Hepatocyte (in vitro differentiated cells): ENCODE measurements at regions not wholly inside any gene's neighbourhood (a gene's known extent, or its start where the extent isn't known, plus 50 kb on each side); places are given as distances from the start of the nearest gene placed in this dataset.

ENCODE experiments used
- DNase-seq: peaks from one replicate; pipeline ENCODE4 v3.0.0-alpha.2; 2016; ENCODE audit warnings: low spot score
- H2AFZ ChIP-seq: fragments of 200-600 bp; sonication (generic); 2 replicates; pipeline ENCODE4 v1.6.0; 2016; ENCODE audit warnings: antibody characterized with exemption, mild to moderate bottlenecking
- H3K27ac ChIP-seq: fragments of 200-600 bp; sonication (generic); 2 replicates; pipeline ENCODE4 v1.5.1; 2016; ENCODE audit warnings: mild to moderate bottlenecking
- H3K27me3 ChIP-seq: fragments of 200-600 bp; sonication (generic); 2 replicates; pipeline ENCODE4 v1.6.1; 2016
- H3K36me3 ChIP-seq: fragments of 200-600 bp; sonication (generic); replicated peaks from 2 replicates; pipeline ENCODE4 v1.5.1; 2016; ENCODE audit warnings: low read depth; ENCODE audit not compliant: insufficient read depth
- H3K4me1 ChIP-seq: fragments of 200-600 bp; sonication (generic); 2 replicates; pipeline ENCODE4 v1.5.1; 2016; ENCODE audit warnings: mild to moderate bottlenecking, moderate library complexity; ENCODE audit not compliant: insufficient read depth
- H3K4me2 ChIP-seq: fragments of 200-600 bp; sonication (generic); 2 replicates; pipeline ENCODE4 v1.6.0; 2016
- H3K4me3 ChIP-seq: fragments of 200-600 bp; sonication (generic); 2 replicates; pipeline ENCODE4 v1.5.1; 2016; ENCODE audit warnings: mild to moderate bottlenecking
- H3K79me2 ChIP-seq: fragments of 200-600 bp; sonication (generic); 2 replicates; pipeline ENCODE4 v1.6.0; 2017; ENCODE audit warnings: mild to moderate bottlenecking
- H3K9me2 ChIP-seq: fragments of 200-600 bp; sonication (generic); replicated peaks from 2 replicates; pipeline ENCODE4 v1.6.0; 2017; ENCODE audit warnings: mild to moderate bottlenecking; ENCODE audit not compliant: insufficient read depth
- H3K9me3 ChIP-seq: fragments of 200-600 bp; sonication (generic); 2 replicates; pipeline ENCODE4 v1.5.1; 2016; ENCODE audit warnings: low read depth, mild to moderate bottlenecking
- H4K20me1 ChIP-seq: fragments of 200-600 bp; sonication (generic); 2 replicates; pipeline ENCODE4 v1.6.0; 2016; ENCODE audit warnings: mild to moderate bottlenecking; ENCODE audit not compliant: insufficient read depth, poor library complexity, severe bottlenecking
- EZH2 ChIP-seq: fragments of 200-600 bp; sonication (generic); IDR thresholded peaks from 2 replicates; pipeline ENCODE4 v1.6.1; 2016; ENCODE audit warnings: antibody characterized with exemption, mild to moderate bottlenecking, borderline replicate concordance
- EZH2phosphoT487 ChIP-seq: fragments of 200-600 bp; sonication (generic); IDR thresholded peaks from one replicate; pipeline ENCODE4 v1.6.1; 2018; ENCODE audit warnings: antibody characterized with exemption, mild to moderate bottlenecking, low read depth, moderate library complexity; ENCODE audit not compliant: unreplicated experiment, severe bottlenecking
- WGBS: methylation state at CpG from one replicate; pipeline ENCODE4 v1.1.6; 2016; ENCODE audit warnings: low lambda C conversion rate; ENCODE audit errors: missing lambda C conversion rate; 5-methylcytosine and 5-hydroxymethylcytosine counted together
- TF ChIP-seq, protein P1 (sequence below): fragments of 200-600 bp; sonication (generic); IDR thresholded peaks from 2 replicates; pipeline ENCODE4 v1.5.1; 2016; ENCODE audit warnings: antibody characterized with exemption, mild to moderate bottlenecking; ENCODE audit not compliant: poor library complexity

DNA sequence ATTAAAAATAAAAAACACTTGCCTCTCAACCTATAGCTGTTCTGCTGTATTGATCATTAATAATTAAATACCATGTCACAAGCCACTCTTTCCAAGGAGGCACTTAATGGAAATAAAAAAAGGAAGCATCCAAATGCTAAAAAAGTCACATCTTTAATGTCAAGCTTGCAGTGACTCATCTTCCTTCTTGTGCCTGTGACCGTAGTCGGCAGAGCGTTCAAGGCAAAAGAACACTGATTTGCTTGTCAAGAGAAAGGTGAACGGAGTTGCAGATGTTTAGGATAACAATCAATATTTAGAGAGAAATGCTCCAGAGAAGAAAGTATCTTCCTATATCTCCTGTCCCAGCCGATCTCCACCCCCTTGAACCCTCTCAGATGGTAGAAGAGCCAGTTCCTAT is 341.0 kb upstream of the OPRM1 start:
- H2AFZ ChIP-seq = no peak overlapping the region
- no peak for DNase-seq
- no peaks in the 10 kb centered on the region for H3K4me1 ChIP-seq
- TF ChIP-seq EZH2phosphoT487 = no peak
- no peak for TF ChIP-seq EZH2
- TF ChIP-seq, protein P1, sequence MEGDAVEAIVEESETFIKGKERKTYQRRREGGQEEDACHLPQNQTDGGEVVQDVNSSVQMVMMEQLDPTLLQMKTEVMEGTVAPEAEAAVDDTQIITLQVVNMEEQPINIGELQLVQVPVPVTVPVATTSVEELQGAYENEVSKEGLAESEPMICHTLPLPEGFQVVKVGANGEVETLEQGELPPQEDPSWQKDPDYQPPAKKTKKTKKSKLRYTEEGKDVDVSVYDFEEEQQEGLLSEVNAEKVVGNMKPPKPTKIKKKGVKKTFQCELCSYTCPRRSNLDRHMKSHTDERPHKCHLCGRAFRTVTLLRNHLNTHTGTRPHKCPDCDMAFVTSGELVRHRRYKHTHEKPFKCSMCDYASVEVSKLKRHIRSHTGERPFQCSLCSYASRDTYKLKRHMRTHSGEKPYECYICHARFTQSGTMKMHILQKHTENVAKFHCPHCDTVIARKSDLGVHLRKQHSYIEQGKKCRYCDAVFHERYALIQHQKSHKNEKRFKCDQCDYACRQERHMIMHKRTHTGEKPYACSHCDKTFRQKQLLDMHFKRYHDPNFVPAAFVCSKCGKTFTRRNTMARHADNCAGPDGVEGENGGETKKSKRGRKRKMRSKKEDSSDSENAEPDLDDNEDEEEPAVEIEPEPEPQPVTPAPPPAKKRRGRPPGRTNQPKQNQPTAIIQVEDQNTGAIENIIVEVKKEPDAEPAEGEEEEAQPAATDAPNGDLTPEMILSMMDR = no peak
- H3K4me2 ChIP-seq = no peak overlapping the region
- no peaks in the 10 kb centered on the region for H4K20me1 ChIP-seq
- no peaks in the 10 kb centered on the region for H3K9me2 ChIP-seq
- no peak overlapping the region for H3K27ac ChIP-seq
- no peaks in the 10 kb centered on the region for H3K27me3 ChIP-seq
- no peaks in the 10 kb centered on the region for H3K36me3 ChIP-seq
- WGBS = 84% methylated on average over 5 of the region's 5 CpGs
- no peak overlapping the region for H3K4me3 ChIP-seq
- H3K9me3 ChIP-seq = no peaks in the 10 kb centered on the region
- H3K79me2 ChIP-seq = no peaks in the 10 kb centered on the region

DNA sequence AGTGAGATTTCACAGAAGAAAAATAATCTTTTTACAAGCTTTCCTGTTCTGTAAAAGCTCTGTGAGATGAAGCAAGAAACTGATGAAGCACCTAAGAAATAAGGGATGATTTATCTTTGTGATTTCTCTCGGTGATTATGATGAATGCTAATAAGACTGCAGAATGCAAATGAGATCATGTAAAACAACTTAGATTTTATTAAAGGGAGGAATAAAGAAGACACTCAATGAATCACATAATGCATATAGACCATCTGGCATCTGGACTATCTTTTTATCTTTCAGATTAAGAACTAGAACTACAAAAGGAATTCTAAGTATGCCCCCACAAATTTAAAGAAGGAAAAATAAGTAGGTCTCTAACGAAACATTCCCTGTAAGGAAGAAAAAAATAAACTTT is 361.5 kb upstream of the OPRM1 start:
- no peak overlapping the region for H2AFZ ChIP-seq
- no peaks in the 10 kb centered on the region for H3K79me2 ChIP-seq
- no peak overlapping the region for H3K4me2 ChIP-seq
- H4K20me1 ChIP-seq = no peaks in the 10 kb centered on the region
- H3K27me3 ChIP-seq = no peaks in the 10 kb centered on the region
- no peak for DNase-seq
- H3K9me2 ChIP-seq = no peaks in the 10 kb centered on the region
- no peak overlapping the region for H3K27ac ChIP-seq
- H3K4me3 ChIP-seq = no peak overlapping the region
- H3K4me1 ChIP-seq = no peaks in the 10 kb centered on the region
- 64% methylated on average over 2 of the region's 2 CpGs for WGBS
- TF ChIP-seq EZH2phosphoT487 = no peak
- no peak for TF ChIP-seq EZH2
- TF ChIP-seq, protein P1 = no peak
- H3K36me3 ChIP-seq = no peaks in the 10 kb centered on the region
- H3K9me3 ChIP-seq = no peaks in the 10 kb centered on the region

DNA sequence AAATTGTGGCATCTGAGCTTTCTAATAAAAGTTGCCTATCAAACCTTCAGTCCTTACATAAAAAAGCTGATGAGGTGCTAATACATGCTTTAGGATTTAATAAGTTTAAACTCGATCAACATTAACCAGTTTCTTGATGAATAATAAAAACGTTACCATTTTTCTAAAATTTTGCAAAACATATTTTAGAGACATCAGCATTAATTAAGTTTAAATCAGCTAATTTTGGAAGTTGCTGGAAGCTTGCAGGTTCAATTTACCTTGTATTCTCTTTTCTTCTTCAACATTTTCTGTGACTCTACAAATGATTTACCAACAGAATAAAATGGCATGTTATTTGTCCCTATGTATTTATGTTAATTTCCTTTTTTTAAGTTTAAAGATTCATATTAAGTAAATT is 365.3 kb upstream of the OPRM1 start:
- no peak overlapping the region for H2AFZ ChIP-seq
- no peaks in the 10 kb centered on the region for H3K27me3 ChIP-seq
- H3K27ac ChIP-seq = no peak overlapping the region
- H4K20me1 ChIP-seq = no peaks in the 10 kb centered on the region
- no peak overlapping the region for H3K4me2 ChIP-seq
- no peak overlapping the region for H3K4me3 ChIP-seq
- H3K36me3 ChIP-seq = no peaks in the 10 kb centered on the region
- H3K9me3 ChIP-seq = no peaks in the 10 kb centered on the region
- TF ChIP-seq EZH2phosphoT487 (no peak), EZH2 (no peak)
- TF ChIP-seq, protein P1 = no peak
- DNase-seq = no peak
- no peaks in the 10 kb centered on the region for H3K79me2 ChIP-seq
- H3K9me2 ChIP-seq = no peaks in the 10 kb centered on the region
- 74% methylated on average over 2 of the region's 2 CpGs for WGBS
- no peaks in the 10 kb centered on the region for H3K4me1 ChIP-seq

DNA sequence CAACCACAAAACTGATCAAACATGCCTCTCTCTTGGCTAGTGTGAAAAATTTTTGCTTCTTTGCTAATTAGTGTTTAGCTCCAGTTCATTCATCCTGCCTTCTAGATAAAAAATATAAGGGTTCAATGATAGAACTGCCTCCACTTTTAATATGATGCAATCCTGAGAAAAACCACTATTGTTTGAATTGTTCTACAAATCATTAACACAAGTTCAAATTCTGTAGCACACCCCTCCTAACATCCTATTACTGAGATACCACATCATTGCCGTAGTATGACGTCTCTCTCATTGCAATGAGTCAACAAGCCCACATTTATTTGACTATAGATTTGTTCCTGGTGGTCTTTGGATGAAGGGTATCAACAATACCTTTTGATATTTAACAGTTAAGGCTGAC is 365.8 kb upstream of the OPRM1 start:
- Histone ChIP-seq H3K79me2 (no peaks in the 10 kb centered on the region), H3K4me3 (no peak overlapping the region), H4K20me1 (no peaks in the 10 kb centered on the region), H3K4me1 (no peaks in the 10 kb centered on the region), H3K9me3 (no peaks in the 10 kb centered on the region), H3K9me2 (no peaks in the 10 kb centered on the region), H3K27ac (no peak overlapping the region), H3K27me3 (no peaks in the 10 kb centered on the region), H3K4me2 (no peak overlapping the region), H2AFZ (no peak overlapping the region), H3K36me3 (no peaks in the 10 kb centered on the region)
- DNase-seq = no peak
- TF ChIP-seq, protein P1 = no peak
- no peak for TF ChIP-seq EZH2
- no peak for TF ChIP-seq EZH2phosphoT487
- WGBS = 50% methylated on average over 2 of the region's 2 CpGs
